Cardiac muscle cell (in vitro differentiated cells and primary cell): ENCODE measurements at regions not wholly inside any gene's neighbourhood (a gene's known extent, or its start where the extent isn't known, plus 50 kb on each side); places are given as distances from the start of the nearest gene placed in this dataset.
A peak's percentile ranks its signal among the peaks of the same experiment; 100 is the strongest.
"Not testable (repeated sequence)": the region's sequence is repeated elsewhere in the genome, so short reads cannot be mapped to it uniquely, and the experiment has no call there.

ENCODE experiments used
- DNase-seq, 2 donors: peaks; one replicate each; pipeline versions ENCODE4 v3.0.0 to v3.0.0-alpha.2; 2010 to 2017; ENCODE audit warnings: low read depth in 1 of 2, low spot score in 1 of 2
- H3K27ac ChIP-seq: fragments of 200-600 bp; sonication (generic); 2 replicates; pipeline ENCODE4 v1.5.1; 2016
- H3K27me3 ChIP-seq: fragments of 200-600 bp; sonication (generic); 2 replicates; pipeline ENCODE4 v1.6.0; 2016; ENCODE audit warnings: control low read depth
- H3K36me3 ChIP-seq: fragments of 200-600 bp; sonication (generic); 2 replicates; pipeline ENCODE4 v1.5.1; 2016; ENCODE audit warnings: control low read depth
- H3K4me1 ChIP-seq: fragments of 200-600 bp; sonication (generic); 2 replicates; pipeline ENCODE4 v1.8.1; 2017; ENCODE audit warnings: low read depth, mild to moderate bottlenecking, mixed run types
- H3K4me3 ChIP-seq: fragments of 200-600 bp; sonication (generic); 2 replicates; pipeline ENCODE4 v1.5.1; 2016; ENCODE audit warnings: mild to moderate bottlenecking
- H3K9me3 ChIP-seq: fragments of 200-600 bp; sonication (generic); 2 replicates; pipeline ENCODE4 v1.5.1; 2017; ENCODE audit warnings: low read depth, mild to moderate bottlenecking, control low read depth
- CTCF ChIP-seq: IDR thresholded peaks from 2 replicates; pipeline ENCODE4 v1.5.1; 2012; ENCODE audit warnings: low read depth, mild to moderate bottlenecking, low read length

DNA sequence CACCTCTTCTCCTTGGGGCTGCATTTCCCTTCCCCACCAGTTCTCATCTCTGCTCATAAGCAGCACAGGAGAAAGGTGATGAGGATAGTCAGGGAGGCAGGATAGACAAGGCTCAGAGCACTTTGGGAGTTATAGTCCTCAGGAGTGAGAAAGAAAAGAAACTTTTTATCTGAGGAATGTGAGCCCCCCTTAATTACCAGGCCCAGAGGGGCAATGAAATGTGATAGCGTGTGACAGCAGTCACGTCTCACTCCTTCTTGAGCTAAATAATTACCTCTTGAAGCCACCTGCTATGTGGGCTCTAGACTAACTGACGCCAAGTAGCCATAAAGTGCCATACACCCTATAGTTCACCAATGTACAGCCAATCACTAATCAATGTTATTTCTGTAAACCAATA, 105.8 kb downstream of the SPP2 start:
- Histone ChIP-seq H3K36me3 (no peaks in the 10 kb centered on the region), H3K27ac (peak overlapping the region; percentile 43), H3K4me1 (peaks cover 14% of the 10 kb centered on the region), H3K4me3 (no peak overlapping the region), H3K9me3 (no peaks in the 10 kb centered on the region), H3K27me3 (no peaks in the 10 kb centered on the region)
- DNase-seq, result peak in 1 of 2 donors; percentile 9
- no peak for TF ChIP-seq CTCF

DNA sequence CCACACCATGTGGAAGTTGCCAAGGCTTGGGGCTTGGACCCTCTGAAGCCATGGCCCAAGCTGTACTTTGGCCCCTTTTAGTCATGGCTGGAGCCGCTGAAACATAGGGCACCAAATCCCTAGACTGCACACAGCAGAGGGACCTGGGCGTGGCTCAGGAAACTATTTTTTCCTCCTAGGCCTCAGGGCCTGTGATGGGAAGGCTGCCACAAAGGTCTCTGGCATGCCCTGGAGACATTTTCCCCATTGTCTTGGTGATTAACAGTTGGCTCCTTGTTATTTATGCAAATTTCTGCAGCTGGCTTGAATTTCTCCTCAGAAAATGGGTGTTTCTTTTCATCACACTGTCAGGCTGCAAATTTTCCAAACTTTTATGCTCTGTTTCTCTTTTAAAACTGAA, 102.3 kb downstream of the SPP2 start:
- H3K36me3 ChIP-seq, DNase-seq, H3K27me3 ChIP-seq, H3K27ac ChIP-seq, H3K4me3 ChIP-seq, H3K9me3 ChIP-seq: not testable (repeated sequence)
- H3K4me1 ChIP-seq, result peaks cover 14% of the 10 kb centered on the region

DNA sequence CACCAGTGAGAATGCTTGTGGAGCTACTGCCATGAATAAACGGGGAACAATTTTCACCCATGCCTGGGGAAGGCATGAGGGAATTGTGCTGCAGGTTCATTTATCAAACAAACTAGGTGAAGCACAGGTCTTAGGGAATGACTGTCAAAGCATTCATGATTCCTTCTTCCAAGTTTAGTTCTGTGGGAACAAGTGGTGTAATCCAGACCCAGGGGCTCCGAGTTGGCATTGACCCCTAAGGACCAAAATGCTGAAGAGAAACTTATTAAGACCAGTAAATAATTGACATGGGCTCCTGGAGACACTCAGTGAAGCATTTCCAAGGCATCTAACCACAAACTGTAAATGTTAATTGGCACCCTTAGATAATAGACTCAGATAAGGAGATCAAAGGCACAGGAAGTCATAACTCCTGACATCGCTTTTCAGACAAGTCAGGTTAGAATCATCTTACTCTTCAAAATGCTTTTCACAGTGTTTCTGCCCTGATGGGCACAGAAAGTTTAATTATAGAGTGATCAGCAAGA, 96.9 kb downstream of the SPP2 start:
- TF ChIP-seq CTCF, result no peak
- DNase-seq, result no peak
- Histone ChIP-seq H3K36me3 (no peaks in the 10 kb centered on the region), H3K9me3 (no peaks in the 10 kb centered on the region), H3K27ac (no peak overlapping the region), H3K4me1 (no peaks in the 10 kb centered on the region), H3K27me3 (no peaks in the 10 kb centered on the region), H3K4me3 (no peak overlapping the region)

- no peak overlapping the region for H3K4me3 ChIP-seq
- no peak for TF ChIP-seq CTCF
- no peaks in the 10 kb centered on the region for H3K9me3 ChIP-seq
- H3K36me3 ChIP-seq, result no peaks in the 10 kb centered on the region
- peak in 1 of 2 donors; percentile 87 for DNase-seq
- H3K27me3 ChIP-seq, result no peaks in the 10 kb centered on the region
- H3K27ac ChIP-seq, result no peak overlapping the region
- no peaks in the 10 kb centered on the region for H3K4me1 ChIP-seq
Observed at GRCh38 chr2:234146087-234146826, 95.8 kb downstream of the SPP2 start.

DNA sequence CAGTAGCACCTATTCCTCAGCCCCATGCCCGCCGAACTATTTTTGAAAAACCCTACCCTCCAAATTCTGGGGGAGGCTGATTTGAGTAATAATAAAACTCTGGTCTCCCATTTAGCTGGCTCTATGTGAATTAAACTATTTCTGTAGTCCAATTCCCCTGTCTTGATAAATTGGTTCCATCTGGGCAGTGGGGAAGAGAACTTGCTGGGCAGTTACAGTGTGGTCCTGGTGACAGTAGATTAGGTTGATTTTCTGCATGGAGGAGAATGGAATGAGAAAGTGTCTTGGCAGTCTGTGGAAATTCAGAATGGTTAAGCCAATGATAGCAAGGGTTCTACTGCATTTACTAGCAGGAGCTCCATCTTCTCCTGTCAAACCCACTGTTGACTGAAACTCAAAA, 95.0 kb downstream of the SPP2 start:
- no peak overlapping the region for H3K4me3 ChIP-seq
- DNase-seq, result no peak
- H3K27ac ChIP-seq, result no peak overlapping the region
- H3K27me3 ChIP-seq, result no peaks in the 10 kb centered on the region
- no peaks in the 10 kb centered on the region for H3K9me3 ChIP-seq
- H3K36me3 ChIP-seq, result no peaks in the 10 kb centered on the region
- TF ChIP-seq CTCF, result no peak
- H3K4me1 ChIP-seq, result no peaks in the 10 kb centered on the region

DNA sequence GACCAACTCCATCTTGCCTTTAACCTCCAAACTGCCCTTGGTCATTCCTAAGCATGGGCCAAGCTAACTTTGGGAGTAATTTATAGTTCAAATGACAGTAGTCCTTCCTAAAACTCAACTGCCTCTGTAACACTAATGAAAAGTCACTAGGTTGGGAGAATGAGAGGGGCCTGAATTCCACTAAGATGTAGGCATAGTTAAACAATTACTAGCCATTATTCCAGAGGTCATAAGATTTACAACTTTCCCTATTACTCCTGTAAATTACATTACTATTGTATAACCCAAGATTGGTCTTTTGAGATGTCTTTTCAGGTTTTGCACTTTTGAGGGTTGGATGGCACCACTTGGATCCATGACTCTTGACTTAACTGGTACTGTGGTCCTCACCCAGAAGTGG, 94.6 kb downstream of the SPP2 start:
- Histone ChIP-seq H3K27ac (no peak overlapping the region), H3K9me3 (no peaks in the 10 kb centered on the region), H3K4me1 (no peaks in the 10 kb centered on the region)

More for the DNA sequence above, 94.6 kb downstream of the SPP2 start:
- Histone ChIP-seq H3K4me3 (no peak overlapping the region), H3K27me3 (no peaks in the 10 kb centered on the region), H3K36me3 (no peaks in the 10 kb centered on the region)
- no peak for TF ChIP-seq CTCF
- DNase-seq, result no peak
